Upper lobe of left lung (tissue), 6 donors: ENCODE measurements at regions not wholly inside any gene's neighbourhood (a gene's known extent, or its start where the extent isn't known, plus 50 kb on each side); places are given as distances from the start of the nearest gene placed in this dataset.
"Not testable (repeated sequence)": the region's sequence is repeated elsewhere in the genome, so short reads cannot be mapped to it uniquely, and the experiment has no call there.

Source experiments
- ATAC-seq, 2 donors: fragments of 200-7000 bp; cut with Tn5 transposase; one replicate each; pipeline ENCODE4 v1.9.1; 2022; ENCODE audit warnings: mild to moderate bottlenecking in 2 of 2, moderate library complexity in 2 of 2; ENCODE audit not compliant: low FRiP score in 2 of 2
- DNase-seq, 2 donors: peaks; one replicate each; pipeline ENCODE4 v3.0.0-alpha.2; 2019 to 2020
- H3K27ac ChIP-seq, 4 donors: fragments of 200-600 bp; sonication (generic); one replicate each; pipeline ENCODE4 v1.5.1; 2016 to 2019
- H3K27me3 ChIP-seq, 4 donors: fragments of 200-600 bp; sonication (generic); one replicate each; pipeline ENCODE4 v1.5.1; 2017 to 2019
- H3K36me3 ChIP-seq, 4 donors: fragments of 200-600 bp; sonication (generic); one replicate each; pipeline ENCODE4 v1.5.1; 2016 to 2019
- H3K4me1 ChIP-seq, 4 donors: fragments of 200-600 bp; sonication (generic); one replicate each; pipeline ENCODE4 v1.5.1; 2018 to 2019
- H3K4me3 ChIP-seq, 4 donors: fragments of 200-600 bp; sonication (generic); one replicate each; pipeline ENCODE4 v1.5.1; 2017 to 2019; ENCODE audit warnings: mild to moderate bottlenecking in 2 of 4, moderate library complexity in 1 of 4
- H3K9me3 ChIP-seq, 4 donors: fragments of 200-600 bp; sonication (generic); one replicate each; pipeline ENCODE4 v1.5.1; 2018 to 2019
- WGBS, 2 donors: methylation state at CpG; one replicate each; pipeline ENCODE4 v1.1.5; 2017 to 2018; 5-methylcytosine and 5-hydroxymethylcytosine counted together
- donor health status: DM: no; HTN: no; CAD: no; lungs with moderate emphysema.
- donor health status: DM: no; HTN: yes; CAD: no; lungs with severe emphysema.

- not testable (repeated sequence) for H3K27me3 ChIP-seq, ATAC-seq, H3K27ac ChIP-seq, H3K36me3 ChIP-seq, DNase-seq, H3K9me3 ChIP-seq, H3K4me3 ChIP-seq, H3K4me1 ChIP-seq
- no CpG with 5 or more reads among the region's 6 CpGs for WGBS, 2 donors
Observed at GRCh38 chr16:16448423-16448822, 69.5 kb downstream of the NPIPA7 start.

- not testable (repeated sequence) for H3K27me3 ChIP-seq, H3K27ac ChIP-seq, H3K36me3 ChIP-seq, DNase-seq, H3K4me1 ChIP-seq, H3K4me3 ChIP-seq, H3K9me3 ChIP-seq
- WGBS, 2 donors = 70 to 77% methylated on average over 4 of the region's 4 CpGs
- peak in 1 of 2 donors; percentile 51 for ATAC-seq
Observed at GRCh38 chr16:16449712-16450237, 70.8 kb downstream of the NPIPA7 start.

GRCh38 chr16:16451721-16452410, 72.9 kb downstream of the NPIPA7 start:
- not testable (repeated sequence) for H3K27me3 ChIP-seq, H3K36me3 ChIP-seq, DNase-seq, H3K9me3 ChIP-seq, H3K4me1 ChIP-seq, H3K27ac ChIP-seq, H3K4me3 ChIP-seq
- WGBS, 2 donors = 6% methylated on average over 3 of the region's 10 CpGs; no CpG with 5 or more reads in 1 of the 2 donors
- ATAC-seq = peak in 1 of 2 donors; percentile 41

- not testable (repeated sequence) for H3K36me3 ChIP-seq
- WGBS, 2 donors = no CpG with 5 or more reads among the region's 5 CpGs
Observed at GRCh38 chr16:16458579-16458978, 79.6 kb downstream of the NPIPA7 start.

GRCh38 chr16:16463792-16464191, 84.9 kb downstream of the NPIPA7 start:
- not testable (repeated sequence) for H3K9me3 ChIP-seq, H3K27me3 ChIP-seq, ATAC-seq, H3K4me3 ChIP-seq, H3K36me3 ChIP-seq, H3K4me1 ChIP-seq, H3K27ac ChIP-seq, DNase-seq
- 87% methylated on average over 5 of the region's 6 CpGs; no CpG with 5 or more reads in 1 of the 2 donors for WGBS, 2 donors

More at GRCh38 chr16:16458579-16458978, 79.6 kb downstream of the NPIPA7 start:
- not testable (repeated sequence) for H3K4me3 ChIP-seq, ATAC-seq, H3K27ac ChIP-seq, H3K4me1 ChIP-seq, H3K9me3 ChIP-seq, DNase-seq, H3K27me3 ChIP-seq

GRCh38 chr16:16488919-16489318, 110.0 kb downstream of the NPIPA7 start:
- not testable (repeated sequence) for ATAC-seq, DNase-seq, H3K4me3 ChIP-seq, H3K27ac ChIP-seq, H3K27me3 ChIP-seq, H3K9me3 ChIP-seq, H3K36me3 ChIP-seq, H3K4me1 ChIP-seq
- 90 to 99% methylated on average over 4 of the region's 4 CpGs for WGBS, 2 donors

- not testable (repeated sequence) for H3K36me3 ChIP-seq, H3K4me3 ChIP-seq, DNase-seq, H3K4me1 ChIP-seq, H3K27ac ChIP-seq, H3K9me3 ChIP-seq, H3K27me3 ChIP-seq
- ATAC-seq = peak in 1 of 2 donors; percentile 19
- WGBS, 2 donors = no CpG with 5 or more reads among the region's 15 CpGs
Observed at GRCh38 chr16:16489466-16489865, 110.5 kb downstream of the NPIPA7 start.

GRCh38 chr16:16494114-16494513, 115.2 kb downstream of the NPIPA7 start:
- H3K36me3 ChIP-seq, H3K27ac ChIP-seq, H3K4me1 ChIP-seq, H3K9me3 ChIP-seq, H3K27me3 ChIP-seq, ATAC-seq, H3K4me3 ChIP-seq, DNase-seq: not testable (repeated sequence)
- WGBS, 2 donors = no CpG with 5 or more reads among the region's 8 CpGs

- DNase-seq, H3K4me3 ChIP-seq, H3K27me3 ChIP-seq, H3K27ac ChIP-seq, H3K4me1 ChIP-seq, H3K9me3 ChIP-seq, H3K36me3 ChIP-seq: not testable (repeated sequence)
- peak in 1 of 2 donors; percentile 76 for ATAC-seq
- no CpG with 5 or more reads among the region's 11 CpGs for WGBS, 2 donors
Observed at GRCh38 chr16:16494998-16495397, 116.1 kb downstream of the NPIPA7 start.

- not testable (repeated sequence) for H3K36me3 ChIP-seq, H3K9me3 ChIP-seq, H3K4me1 ChIP-seq, H3K4me3 ChIP-seq, DNase-seq, ATAC-seq, H3K27ac ChIP-seq, H3K27me3 ChIP-seq
- WGBS, 2 donors = no CpG with 5 or more reads among the region's 8 CpGs
Observed at GRCh38 chr16:16499875-16500274, 120.9 kb downstream of the NPIPA7 start.

GRCh38 chr16:16507041-16507440, 128.1 kb downstream of the NPIPA7 start:
- not testable (repeated sequence) for H3K27ac ChIP-seq, H3K4me3 ChIP-seq, DNase-seq, ATAC-seq, H3K9me3 ChIP-seq, H3K27me3 ChIP-seq, H3K36me3 ChIP-seq, H3K4me1 ChIP-seq
- whole genome bisulfite sequencing, 2 donors = no CpG with 5 or more reads among the region's 1 CpG

GRCh38 chr16:16508344-16508743, 129.4 kb downstream of the NPIPA7 start:
- not testable (repeated sequence) for H3K4me3 ChIP-seq, ATAC-seq, DNase-seq, H3K4me1 ChIP-seq, H3K27me3 ChIP-seq, H3K27ac ChIP-seq, H3K9me3 ChIP-seq, H3K36me3 ChIP-seq
- no CpG with 5 or more reads among the region's 2 CpGs for WGBS, 2 donors

GRCh38 chr16:16519395-16519794, 140.5 kb downstream of the NPIPA7 start:
- not testable (repeated sequence) for H3K27me3 ChIP-seq, ATAC-seq, DNase-seq

More at GRCh38 chr16:16519395-16519794, 140.5 kb downstream of the NPIPA7 start:
- H3K4me1 ChIP-seq, H3K27ac ChIP-seq, H3K36me3 ChIP-seq, H3K4me3 ChIP-seq, H3K9me3 ChIP-seq: not testable (repeated sequence)
